GM19043 (cell line): ENCODE measurements at regions not wholly inside any gene's neighbourhood (a gene's known extent, or its start where the extent isn't known, plus 50 kb on each side); places are given as distances from the start of the nearest gene placed in this dataset.

Experiments used
- ATAC-seq: cut with Tn5 transposase; IDR thresholded peaks from one replicate; pipeline ENCODE4 v1.9.1; 2021; ENCODE audit warnings: low read depth; ENCODE audit not compliant: unreplicated experiment

DNA sequence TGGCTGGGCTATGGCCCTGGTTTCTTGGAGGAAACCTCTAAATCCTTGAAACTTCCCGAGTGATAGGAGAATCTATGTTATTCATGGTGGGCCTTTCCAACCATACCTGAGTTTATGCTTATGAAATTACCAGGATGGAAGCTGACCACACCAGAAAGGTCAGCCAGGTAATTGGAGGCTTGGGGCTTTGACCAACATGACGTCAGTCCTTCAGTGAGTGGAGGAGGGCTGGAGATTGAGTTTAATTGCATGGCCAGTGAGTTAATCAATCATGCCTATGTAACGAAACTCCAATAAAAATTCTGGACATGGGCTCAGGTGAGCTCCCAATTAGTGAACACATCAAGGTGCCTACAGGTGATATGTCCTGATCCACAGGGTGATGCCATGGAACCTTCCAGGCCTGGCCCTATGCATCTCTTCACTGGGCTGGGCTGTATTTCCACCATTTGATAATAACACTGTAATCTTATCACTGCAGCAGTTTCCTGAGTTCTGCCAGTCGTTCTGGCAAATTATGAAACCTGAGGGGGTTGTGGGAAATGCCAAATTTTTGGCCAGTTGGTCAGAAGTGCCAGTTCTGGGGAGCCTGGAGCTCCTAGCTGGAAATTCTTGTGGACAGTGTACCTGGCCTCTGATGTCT, 106.5 kb downstream of the CDH26 start:
- no peak for ATAC-seq

DNA sequence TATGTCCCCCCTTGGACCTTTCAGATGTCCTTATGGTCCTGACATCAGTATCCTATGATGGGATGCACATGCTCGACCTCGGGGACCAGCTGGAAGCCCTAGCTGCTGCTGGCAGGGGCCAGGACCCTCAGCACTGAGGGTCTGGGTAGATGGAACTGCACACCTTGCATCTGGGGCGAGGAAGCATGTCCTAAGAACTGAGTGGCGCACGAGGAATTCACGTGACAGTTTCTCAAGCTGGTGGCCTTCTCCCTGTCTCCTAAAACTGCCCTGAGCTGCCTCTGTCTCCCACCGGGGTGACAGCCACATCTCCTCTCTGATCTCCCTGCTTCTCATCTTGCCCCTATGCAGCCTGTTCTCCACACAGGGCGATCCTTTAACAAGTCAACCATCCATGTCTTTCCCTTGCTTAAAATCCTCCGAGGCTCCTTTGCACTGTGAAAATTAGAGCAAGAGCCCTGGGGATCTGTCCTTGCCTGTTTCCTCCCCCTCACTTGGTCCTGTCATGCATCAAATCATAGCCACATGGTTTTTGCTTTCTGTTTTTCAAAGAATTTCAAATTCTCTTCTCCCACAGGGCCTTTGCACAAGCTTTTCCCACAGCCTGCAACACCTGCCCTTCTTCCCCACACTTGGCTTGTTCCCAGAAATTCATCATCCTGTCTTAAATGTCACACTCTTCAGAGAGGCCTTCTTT, 107.7 kb downstream of the CDH26 start:
- no peak for ATAC-seq

DNA sequence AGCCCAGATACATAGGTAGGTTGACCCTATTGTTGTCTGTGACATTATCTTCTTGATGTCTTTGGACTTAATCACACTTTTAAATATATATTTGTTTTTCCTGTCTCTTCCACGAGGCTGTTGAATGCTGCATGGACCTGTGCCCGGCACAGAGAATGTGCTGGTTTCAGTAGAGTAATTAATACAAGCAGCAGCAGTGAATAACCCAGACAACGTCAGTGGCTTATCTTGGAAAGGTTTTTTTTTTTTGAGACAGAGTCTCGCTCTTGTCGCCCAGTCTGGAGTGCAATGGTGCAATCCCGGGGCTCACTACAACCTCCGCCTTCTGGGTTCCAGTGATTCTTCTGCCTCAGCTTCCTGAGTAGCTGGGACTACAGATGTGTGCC, 108.2 kb downstream of the CDH26 start:
- no peak for ATAC-seq

DNA sequence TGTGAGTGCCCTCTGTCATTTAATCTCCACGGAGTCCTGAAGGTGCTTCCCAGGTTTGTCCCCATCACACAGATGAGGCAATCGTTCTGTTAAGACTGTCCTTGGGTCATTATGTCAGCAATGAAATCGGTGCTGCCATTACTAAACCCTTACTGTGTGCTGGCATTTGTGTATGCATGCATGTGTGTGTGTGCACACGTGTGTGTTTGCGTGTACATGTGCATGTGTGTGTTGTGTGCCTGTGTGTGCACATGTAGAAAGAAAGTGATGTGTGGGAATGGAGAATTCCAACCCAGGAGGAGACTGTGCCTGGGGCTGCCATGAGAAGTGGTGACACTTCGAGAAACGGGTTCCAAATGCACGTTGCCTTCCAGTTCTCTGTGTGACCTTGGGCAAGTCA, 110.3 kb downstream of the CDH26 start:
- no peak for ATAC-seq

DNA sequence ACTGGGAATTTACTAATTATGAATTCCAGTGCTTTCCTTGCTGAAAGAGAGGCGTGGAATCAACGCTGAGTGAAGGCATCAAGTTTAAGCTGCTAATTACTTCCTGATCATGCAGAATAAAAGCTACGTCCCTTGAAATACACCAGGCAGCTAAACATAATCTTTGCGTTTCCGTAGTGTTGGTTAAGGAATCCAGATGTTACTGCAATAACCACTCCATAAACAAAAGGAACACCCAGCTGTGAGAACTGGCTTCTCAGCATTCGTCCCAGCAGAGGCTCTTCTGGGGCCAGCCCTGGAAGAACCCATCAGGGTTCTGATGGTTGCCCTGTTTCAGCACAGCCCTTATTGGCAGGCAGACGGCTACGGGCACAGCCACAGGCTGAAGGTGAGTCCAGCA, 111.4 kb downstream of the CDH26 start:
- ATAC-seq: no peak

DNA sequence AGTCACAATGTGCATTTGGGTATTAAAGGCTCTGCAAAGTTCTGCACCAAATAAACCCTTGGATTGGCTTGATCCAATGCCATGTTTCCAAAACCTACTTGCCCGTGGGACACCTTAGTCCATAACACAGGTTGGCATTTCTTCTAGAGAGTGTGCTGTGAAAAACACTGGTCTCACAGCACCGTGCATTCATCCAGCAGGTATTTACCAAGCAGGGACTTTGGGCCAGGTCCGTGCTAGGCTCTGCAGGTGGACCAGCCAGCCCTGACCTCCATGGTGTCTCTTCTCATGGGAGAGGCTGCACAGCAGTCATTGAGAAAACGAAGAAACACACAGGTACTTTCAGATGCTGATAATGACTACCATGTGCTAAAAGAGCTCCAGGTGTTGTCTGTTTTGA, 112.6 kb downstream of the CDH26 start:
- ATAC-seq: no peak

DNA sequence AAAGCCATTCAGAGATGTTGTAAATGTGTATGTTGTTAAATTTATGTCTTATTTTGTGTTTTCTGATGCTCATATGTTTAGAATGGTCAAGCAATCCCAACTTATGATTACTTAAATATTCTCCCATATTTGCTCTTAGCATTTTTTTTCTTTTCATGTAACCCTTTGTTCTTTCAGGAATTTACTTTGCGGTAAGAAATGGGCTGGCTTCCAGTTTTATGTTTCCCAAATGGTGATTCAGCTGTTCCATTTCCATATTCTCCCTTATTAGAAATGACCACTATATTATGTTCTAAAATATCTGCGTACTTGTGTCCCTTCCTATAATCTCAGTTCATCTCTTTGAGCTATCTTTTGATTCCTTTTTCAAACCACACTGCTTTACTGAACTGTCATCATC, 113.7 kb downstream of the CDH26 start:
- ATAC-seq: no peak

DNA sequence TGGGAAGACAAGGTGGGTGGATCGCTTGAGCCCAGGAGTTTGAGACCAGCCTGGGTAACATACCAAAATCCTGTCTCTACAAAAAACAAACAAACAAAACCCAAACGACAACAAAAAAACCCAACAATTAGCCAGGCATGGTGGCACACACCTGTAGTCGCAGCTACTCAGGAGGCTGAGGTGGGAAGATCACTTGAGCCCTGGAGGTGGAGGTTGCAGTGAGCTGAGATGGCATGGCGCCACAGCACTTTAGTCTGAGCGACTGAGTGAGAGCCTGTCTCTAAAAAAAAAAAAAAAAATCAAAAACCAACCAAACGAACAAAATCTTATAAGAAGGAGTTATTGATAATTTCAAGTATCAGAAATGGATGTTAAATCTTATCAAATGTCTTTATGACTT, 114.9 kb downstream of the CDH26 start:
- no peak for ATAC-seq

DNA sequence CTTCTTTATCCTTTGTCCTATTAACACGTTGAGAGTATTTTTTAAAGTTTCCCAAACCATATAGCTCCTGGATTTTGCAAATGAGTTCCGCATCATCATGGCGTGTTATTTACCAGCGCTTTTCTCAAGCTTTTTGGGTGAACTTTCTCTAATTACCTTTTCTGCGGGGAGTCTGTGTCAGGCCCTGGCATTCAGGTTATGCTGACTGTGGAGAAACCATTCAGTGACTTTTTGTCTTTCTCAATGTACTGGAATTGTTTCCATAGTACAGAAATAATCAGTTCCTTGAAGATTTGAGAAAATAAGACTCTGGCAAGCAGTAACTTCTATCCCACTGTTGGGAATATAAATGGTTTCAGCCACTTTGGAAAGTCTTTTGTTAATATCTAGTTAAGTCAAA, 115.3 kb downstream of the CDH26 start:
- ATAC-seq: no peak

DNA sequence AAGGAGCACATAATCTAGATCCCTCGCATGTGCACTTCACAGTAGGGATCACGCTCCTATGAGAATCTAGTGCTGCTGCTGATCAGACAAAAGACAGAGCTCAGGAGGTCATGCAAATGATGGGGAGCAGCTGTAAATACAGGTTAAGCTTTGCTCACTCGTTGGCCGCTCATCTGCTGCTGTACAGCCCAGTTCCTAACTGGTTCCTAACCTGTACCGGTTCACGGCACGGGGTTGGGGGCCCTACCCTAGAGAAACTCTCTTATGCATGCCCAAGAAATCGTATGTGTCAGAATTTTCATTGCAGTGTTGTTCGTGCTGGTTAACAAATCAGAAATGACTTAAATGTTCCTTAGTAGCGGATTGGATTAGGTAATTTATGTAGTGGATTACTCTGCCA, 116.1 kb downstream of the CDH26 start:
- ATAC-seq: no peak

DNA sequence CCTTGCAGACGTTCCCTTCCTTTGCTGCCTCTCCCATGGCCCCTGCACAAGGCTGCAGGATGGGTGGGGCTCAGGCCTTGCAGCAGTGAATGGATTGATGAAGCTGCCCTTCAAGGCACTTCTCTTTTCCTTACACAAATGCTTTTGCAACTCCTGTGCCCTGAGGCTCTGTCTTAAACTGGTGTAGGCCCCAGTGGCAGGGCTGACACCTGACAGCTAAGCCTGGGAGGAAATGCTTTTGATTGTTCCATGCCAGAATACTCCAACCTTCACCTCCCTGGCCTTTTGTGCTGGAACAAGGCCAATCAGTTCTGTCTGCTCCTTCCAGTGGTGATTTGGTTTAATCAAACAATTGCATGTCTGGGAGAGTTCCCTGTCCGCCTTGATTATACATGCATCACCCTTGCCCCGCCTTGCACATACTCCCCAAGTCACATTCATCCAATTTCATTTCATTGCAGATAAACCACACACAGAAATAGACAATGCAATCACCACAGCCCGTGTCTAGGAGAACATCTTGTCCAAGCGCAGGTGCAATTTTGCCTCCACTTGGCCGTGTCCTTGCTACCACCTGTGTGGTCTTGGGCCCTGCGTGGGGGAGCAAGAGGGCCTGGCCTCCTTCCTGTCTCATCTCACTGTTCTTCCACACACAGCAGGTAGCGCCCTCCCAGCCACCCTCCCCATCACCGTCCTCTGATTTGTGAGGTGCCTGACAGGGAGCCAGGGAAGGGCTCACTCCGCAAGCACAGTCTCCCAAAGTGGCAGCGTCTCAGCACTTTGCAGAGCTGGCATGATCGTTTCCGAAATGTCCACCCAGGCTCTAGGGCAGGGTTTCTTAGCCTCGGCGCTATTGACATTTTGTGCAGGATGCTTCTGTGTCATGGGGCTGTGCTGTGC, 120.4 kb downstream of the CDH26 start:
- ATAC-seq: no peak

DNA sequence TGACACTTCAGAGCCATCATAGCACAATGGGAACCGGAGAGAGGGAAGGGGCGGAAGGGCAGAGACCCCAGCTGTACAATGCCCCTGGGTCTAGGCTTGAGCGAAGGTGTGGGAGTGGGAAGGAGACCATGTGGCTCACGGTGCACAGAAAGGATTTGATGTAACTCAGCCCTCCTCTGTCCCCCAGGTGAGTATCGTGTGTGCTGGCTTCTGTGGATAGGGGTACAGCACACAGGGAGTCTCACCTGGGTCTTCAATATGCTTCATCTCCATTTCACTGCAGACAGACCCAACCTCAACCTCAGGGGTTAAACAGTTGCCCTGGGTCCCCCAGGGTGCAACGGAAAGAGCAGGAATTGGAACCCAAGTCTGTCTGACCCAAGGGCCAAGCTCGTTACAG, 122.2 kb downstream of the CDH26 start:
- no peak for ATAC-seq

DNA sequence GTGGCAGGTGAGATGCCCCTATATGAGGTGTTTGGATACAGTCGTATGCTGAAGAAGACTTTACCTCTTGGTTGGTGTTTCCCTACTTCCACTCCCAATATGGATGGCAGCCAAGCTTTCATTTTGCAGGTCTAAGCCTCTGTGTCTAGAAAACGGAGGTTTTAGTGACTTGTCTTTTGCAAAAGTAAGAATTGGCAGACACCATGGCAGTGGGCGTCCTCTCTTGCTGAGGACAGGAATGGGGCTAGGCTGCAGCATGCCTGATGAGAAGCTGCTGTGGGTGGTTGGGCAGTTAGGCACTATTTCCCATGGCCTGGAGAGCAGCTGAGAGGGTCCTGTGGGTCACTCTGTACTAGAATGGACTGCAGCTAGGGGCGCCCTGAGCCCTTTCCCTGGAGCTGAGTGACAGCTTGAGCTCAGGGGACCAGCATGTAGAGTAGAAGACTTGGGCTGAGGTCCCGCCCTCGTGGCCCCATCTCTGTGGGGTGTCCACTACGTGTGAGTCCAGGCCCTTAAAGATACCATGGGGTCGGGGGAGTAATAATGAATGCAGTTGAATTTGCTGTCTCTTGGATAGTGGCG, 127.4 kb downstream of the CDH26 start:
- no peak for ATAC-seq

DNA sequence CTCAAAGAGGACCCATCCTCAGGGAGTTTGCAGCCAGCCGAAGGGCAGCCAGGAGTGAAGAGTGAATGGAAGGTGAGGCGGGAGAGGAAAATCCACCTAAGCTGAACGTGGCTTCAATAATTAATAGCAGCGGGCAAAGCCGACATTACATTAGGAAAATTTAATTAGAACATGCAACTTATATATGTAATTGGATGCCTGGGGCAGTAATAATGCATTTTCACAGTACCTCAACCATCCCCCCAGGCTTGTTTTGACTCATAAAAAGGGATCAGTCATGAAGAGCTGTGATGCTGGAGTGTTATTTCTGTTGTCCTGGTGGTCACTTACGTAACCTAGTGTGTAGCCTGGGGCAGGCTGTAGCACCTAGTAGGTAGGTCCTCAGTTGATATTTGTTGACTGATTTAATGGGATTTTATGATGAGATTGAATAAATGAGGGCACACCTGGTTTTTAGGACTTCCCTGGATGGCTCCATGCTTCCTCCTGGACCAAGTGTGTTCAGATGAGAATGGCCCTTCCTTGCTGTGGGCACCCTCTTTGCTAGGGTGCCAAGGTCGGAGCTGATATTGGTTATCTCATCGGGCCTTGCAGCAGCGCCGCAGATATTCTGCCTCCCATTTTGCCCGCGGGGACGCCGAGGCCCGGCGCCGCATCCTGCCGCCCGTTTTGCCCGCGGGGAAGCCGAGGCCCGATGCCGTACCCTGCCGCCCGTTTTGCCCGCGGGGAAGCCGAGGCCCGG, 128.8 kb downstream of the CDH26 start:
- no peak for ATAC-seq

DNA sequence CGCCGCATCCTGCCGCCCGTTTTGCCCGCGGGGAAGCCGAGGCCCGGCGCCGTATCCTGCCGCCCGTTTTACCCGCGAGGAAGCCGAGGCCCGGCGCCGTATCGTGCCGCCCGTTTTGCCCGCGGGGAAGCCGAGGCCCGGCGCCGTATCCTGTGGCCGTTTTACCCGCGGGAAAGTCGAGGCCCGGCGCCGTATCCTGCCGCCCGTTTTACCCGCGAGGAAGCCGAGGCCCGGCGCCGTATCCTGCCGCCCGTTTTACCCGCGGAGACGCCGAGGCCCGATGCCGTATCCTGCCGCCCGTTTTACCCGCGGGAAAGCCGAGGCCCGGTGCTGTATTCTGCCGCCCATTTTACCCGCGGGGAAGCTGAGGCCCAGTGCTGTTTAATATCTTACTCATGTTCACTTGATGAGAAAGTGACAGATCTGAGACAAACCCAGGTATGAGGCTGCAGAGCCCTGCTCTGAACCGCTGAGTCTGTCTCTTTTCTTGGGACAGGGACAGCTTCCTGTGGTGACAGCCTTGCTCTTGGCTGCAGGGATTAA, 129.4 kb downstream of the CDH26 start:
- ATAC-seq: no peak

DNA sequence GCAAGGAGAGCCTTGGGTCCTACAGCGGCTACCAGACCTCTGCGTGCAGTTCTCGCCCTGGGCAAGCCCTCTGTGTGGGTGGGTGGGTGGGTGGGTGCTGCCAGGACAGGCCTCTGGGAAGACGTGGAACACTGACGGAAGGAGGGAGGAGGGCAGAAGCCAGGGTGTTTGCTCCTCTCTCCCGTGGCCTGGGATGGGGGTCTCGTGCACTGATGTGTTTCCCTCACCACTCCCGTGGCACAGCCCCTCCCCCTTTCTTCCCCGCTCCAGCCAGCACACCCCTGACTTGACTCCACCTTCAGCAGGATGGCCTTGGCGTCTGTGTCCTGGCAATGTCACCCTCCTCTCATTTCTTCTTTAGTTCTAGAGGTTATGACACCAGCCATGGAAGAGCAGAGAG, 130.0 kb downstream of the CDH26 start:
- ATAC-seq: no peak

DNA sequence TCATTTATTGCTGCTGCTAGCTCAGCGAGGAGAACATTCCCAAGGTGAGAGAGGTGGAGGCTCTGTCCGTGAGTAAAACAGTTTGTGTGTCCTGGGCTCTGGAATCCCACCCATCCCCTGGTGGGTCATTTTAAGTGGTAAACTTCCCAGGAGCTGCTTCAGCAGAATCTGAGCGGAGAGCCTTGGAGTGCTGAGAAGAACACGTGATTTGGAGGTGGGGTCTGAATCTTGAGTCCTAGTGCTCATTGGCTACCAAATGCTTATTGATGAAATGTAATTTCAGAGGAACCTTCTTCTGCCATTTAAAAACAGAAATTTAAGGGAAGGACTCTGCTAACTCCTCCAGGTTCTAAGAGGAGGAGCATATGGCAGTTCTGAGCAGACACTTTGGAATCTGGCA, 132.4 kb downstream of the CDH26 start:
- ATAC-seq: no peak

DNA sequence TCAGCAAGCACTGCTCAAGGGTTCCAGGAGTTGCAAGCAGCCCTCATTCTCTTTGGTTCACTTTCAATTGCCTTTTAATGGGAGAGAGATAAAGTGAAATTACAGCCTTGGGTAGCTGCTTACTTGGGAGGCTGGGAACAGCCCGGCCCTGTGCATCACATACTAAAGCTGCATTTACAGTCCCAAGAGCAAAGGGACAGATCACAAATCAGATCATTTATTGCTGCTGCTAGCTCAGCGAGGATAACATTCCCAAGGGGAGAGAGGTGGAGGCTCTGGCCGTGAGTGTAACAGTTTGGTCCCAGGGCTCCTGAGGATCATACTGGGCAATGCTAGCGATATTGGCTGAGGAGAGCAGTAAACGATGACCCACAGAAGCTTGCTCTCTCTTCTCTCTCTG, 133.1 kb downstream of the CDH26 start:
- ATAC-seq: no peak

DNA sequence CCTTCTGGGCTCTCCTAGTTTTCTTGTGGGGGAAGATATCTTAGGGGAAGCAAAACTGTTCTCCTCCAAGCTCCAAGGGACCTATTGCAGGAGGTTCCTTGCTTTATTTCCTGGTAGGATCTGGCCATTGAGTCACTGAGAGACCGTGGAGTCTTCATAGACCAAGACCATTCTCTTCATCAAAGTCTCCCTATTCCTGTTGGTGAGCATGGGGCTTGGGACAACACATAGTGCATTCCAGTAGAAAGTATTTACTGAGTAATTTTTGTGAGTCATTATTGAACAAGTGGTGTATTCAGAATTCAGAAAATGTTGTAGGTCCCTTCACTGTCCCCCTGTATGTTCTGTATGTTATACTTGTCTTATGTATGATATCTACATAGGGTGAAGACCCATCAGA, 133.6 kb downstream of the CDH26 start:
- no peak for ATAC-seq

DNA sequence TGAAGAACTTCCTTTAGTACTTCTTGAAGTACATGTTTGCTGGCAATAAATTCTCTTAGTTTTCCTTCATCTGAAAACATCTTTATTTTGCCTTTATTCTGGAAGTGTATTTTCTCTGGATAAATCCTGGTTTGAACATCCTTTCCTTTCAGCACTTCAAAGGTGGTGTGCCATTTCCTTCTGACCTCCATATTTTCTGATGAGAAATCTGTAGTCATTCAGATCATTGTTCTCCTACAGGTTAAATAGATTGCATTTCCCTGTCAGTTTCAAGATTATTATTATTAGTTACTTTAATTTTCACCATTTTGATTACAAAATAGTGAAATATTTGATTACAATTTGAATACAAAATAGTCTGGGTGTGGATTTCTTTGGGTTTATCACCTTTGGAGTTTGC, 134.5 kb downstream of the CDH26 start:
- ATAC-seq: no peak
